B cell (primary cell): ENCODE measurements at regions not wholly inside any gene's neighbourhood (a gene's known extent, or its start where the extent isn't known, plus 50 kb on each side); places are given as distances from the start of the nearest gene placed in this dataset.

Experiments
- EZH2 ChIP-seq: IDR thresholded peaks from 2 replicates; pipeline ENCODE4 v1.6.1; 2012; ENCODE audit warnings: borderline replicate concordance, low read depth, mild to moderate bottlenecking, moderate library complexity, low read length; ENCODE audit not compliant: insufficient read depth, poor library complexity, severe bottlenecking
- TF ChIP-seq, protein P1 (sequence below): fragments of 200-600 bp; IDR thresholded peaks from one replicate; pipeline ENCODE4 v1.8.0; 2022; ENCODE audit warnings: antibody characterized with exemption, mild to moderate bottlenecking

GRCh38 chr10:9645404-9645803 lies 1372.3 kb upstream of the CELF2 start:
- TF ChIP-seq, protein P1, sequence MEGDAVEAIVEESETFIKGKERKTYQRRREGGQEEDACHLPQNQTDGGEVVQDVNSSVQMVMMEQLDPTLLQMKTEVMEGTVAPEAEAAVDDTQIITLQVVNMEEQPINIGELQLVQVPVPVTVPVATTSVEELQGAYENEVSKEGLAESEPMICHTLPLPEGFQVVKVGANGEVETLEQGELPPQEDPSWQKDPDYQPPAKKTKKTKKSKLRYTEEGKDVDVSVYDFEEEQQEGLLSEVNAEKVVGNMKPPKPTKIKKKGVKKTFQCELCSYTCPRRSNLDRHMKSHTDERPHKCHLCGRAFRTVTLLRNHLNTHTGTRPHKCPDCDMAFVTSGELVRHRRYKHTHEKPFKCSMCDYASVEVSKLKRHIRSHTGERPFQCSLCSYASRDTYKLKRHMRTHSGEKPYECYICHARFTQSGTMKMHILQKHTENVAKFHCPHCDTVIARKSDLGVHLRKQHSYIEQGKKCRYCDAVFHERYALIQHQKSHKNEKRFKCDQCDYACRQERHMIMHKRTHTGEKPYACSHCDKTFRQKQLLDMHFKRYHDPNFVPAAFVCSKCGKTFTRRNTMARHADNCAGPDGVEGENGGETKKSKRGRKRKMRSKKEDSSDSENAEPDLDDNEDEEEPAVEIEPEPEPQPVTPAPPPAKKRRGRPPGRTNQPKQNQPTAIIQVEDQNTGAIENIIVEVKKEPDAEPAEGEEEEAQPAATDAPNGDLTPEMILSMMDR, result no peak
- TF ChIP-seq EZH2, result no peak
